Right lung (tissue), 2 donors: ENCODE measurements at regions not wholly inside any gene's neighbourhood (a gene's known extent, or its start where the extent isn't known, plus 50 kb on each side); places are given as distances from the start of the nearest gene placed in this dataset.
A peak's percentile ranks its signal among the peaks of the same experiment; 100 is the strongest.
"Not testable (repeated sequence)": the region's sequence is repeated elsewhere in the genome, so short reads cannot be mapped to it uniquely, and the experiment has no call there.

ENCODE experiments used
- DNase-seq, 2 donors: peaks; one replicate each; pipeline ENCODE4 v3.0.0-alpha.2; 2013

DNA sequence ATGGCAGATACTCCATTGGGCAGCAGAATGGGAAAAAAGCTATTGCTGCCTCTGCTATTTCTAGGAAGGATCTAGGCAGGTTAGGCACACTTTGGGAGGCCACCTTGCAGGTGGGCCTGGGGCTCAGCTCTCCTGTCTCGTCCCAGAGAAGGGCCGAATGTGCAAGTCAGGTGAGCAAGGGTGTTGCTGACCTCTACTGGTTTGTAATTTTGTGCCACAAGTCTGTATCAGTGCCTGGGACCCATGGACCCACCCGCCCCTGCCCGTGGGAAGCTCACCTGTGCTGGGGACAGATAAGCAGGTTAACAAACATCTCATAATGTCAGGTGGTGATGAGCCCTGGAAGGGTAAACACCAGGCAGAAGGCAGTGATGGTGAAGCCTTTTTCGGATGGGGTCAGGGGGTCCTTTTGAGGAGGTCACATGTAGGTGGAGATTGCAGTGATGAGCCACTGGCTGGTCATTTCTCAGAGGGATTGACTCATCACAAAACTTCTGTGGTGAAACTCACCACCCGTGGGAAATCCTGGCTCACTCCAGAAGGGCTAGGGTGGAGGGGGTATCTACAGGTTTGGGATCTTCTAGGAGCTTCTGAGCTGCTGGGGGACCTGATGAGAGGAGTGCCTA lies 161.3 kb downstream of the KLF13 start:
- no peak for DNase-seq

DNA sequence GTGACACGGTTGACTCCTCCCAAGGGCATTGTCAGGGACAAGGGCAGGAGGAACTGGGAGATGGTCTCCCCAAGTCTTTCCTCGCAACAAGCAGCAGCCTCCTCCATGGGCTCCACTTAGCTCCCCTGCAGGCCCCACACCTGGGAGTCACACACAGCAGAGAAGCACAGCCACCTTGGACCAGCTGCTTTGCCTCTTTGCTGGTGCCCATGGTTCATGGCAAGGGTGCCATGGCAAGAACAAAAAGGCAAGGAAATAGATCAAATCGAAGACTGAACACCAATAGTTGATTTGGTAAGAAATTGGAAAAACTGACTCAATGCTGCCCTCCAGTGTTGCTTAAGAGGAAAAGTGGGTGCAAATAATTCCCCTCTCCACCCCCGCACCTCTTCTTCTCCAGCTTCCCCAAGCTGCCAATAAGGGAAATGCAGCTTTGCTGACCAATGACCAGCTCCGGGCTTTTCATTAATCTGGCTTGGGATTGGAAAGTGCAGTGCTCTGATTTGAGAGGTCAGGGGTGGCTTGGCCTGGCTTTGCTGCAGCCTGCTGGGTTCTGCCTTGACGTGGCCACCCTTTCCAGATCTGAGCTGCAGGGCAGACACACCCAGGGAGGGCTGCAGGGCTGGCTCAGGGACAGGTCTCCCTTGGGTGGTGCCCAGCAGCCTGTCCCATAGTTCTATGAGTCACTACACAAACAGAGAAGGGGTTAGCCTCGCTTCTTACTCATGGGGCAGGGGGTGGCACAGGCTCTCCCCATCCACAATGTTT lies 162.0 kb downstream of the KLF13 start:
- peak; percentile 53 to 63 for DNase-seq

DNA sequence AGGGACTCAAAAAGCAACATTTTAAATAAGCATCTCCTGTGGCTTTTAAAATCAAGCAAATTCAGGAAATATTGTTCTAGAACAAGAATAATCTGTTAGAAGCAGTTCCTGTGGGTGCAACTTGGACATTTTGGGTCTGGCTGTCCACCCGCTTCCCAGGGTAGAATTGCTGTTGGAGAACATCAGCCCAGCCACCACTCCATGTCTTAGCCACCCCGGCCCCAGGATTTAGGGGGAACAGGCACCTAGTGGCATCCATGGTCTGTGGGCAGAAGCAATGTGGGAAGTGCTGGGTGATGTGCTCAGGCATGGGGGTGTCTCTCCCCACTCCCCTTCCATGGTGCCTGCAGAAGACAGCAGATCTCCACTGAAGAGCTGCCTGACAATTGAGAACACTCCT lies 162.6 kb downstream of the KLF13 start:
- no peak for DNase-seq

DNA sequence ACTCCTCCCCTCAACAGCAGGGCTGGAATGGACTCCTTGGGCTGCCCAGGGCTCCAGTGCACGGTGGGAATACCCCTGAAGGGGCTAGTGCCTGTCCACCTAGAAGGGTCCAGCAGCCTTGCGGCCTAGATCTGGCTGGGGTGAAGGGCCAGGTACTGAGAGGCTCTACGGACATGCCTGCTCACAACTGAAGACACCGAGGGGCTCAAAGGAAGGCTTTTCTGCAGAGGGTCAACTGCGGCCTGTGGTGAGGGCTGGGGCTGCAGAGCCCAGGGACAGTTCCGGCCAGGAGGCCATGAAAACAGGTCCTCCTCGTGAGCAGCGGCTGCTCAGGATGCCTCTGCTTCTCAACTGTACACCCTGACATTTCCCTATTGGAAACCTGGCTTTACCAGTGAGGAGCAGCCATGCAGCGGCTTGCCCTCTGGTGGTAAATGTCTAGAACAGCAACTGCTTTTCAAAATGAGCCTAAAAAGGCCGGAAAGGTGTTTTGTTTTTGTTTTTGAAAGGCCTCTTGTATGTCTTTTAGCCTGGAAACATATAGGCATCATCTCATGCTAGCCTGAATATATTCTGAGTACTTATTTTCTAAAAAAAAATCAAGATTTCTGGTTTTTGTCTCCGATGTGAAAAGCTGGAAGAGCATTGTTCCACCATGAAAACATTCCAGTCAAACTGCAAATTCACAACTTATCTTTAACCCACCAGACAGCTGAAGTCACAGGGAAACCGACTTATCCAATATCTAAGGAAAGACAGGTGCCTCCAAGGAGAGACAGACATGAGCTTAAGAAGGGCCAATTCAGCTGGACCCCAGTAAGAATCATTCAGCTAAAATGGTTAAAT lies 163.4 kb downstream of the KLF13 start:
- DNase-seq: no peak

DNA sequence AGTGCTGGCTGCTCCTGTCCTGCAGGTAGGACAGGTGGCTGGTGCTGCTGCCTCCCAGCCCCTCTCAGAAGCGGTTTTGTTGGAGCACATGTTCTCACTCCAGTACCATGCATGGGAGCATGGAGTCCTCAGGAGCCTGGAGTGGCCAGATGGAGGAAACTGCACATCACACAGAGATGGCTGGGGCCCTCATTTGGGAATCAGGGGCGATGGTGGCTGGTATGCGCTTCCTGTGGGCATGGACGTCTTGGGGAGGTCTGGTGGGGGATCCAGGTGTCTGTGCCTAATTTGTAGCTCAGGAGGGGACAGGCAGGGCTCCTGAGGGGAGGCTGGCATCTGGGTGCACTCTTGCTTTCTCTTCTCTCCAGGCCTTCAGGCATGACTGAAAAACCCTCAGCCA lies 168.2 kb downstream of the KLF13 start:
- no peak for DNase-seq

DNA sequence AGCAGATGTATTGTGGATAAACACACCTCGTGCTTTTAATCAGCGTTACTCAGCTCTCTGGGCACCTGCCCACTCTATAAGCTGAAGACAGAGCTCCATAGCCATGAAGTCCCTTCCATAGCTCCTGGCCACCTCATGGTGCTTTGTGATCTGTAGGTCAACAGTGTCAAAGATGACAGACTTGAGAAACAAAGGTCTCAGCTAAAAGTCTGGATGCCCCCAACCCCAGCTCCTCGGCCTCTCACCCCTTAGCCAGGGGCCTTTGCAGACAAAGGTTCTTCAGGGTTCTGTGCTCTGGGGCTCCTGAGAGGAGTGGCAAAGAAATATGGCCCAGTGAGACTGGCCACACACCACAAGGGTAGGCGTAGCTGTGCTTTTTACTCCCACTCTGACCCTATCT lies 168.6 kb downstream of the KLF13 start:
- DNase-seq: no peak

DNA sequence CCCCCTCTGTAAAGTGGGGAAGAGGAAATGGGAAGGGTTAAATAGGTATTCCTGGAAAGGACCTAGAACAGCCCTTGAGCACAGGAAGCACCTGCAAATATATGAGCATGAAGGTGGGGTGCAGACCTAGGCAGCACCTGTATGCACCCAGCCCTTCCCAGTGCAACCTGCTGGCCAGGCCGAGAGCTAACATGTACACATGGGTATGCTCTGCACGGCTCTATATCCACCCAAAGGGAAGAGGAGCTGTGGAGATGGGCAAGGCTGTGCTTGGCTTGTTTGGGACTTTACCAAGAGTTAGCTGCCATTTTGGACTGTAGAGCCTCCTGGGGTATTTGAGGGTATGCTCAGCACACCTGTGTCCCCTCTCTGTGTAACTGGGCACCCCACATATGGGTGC lies 171.2 kb downstream of the KLF13 start:
- DNase-seq: no peak

DNA sequence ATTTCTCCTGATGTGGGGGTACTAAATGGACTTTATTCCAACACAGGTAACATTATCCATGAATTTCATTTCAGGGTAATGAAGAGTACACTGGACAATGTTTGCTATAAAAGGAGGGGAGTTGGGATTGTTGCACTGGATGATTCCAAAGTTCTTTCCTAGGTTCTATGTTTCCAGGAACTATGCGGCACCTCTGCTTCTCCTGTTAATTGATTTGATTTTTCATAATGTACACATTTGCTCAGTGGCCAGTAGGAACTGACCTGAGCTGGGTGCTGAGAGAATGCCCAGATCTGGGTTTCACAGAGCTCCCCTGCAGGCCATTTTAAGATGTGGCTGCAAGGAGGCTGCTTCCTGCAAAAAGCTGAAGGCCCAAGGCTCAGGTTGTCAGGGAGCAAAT lies 171.7 kb downstream of the KLF13 start:
- DNase-seq: no peak

DNA sequence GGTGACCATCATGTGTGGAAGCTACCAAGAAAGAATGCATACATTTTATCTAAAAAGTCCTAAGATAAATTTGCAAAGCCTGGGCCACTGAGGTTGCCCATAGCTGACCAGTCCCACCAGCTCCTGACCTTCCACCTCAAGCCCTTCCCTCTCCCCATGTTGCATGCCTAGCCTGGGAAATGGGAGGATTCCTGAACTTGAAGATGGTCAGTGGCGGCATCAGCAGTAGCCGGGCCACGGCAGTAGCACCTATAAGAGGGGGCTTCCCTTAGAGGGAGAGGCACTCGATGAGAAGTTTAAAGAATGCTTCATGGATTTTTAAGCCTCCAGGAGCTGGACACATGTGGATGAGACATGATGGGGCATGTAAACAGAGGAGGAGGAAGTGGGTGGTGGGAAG lies 172.1 kb downstream of the KLF13 start:
- no peak for DNase-seq

DNA sequence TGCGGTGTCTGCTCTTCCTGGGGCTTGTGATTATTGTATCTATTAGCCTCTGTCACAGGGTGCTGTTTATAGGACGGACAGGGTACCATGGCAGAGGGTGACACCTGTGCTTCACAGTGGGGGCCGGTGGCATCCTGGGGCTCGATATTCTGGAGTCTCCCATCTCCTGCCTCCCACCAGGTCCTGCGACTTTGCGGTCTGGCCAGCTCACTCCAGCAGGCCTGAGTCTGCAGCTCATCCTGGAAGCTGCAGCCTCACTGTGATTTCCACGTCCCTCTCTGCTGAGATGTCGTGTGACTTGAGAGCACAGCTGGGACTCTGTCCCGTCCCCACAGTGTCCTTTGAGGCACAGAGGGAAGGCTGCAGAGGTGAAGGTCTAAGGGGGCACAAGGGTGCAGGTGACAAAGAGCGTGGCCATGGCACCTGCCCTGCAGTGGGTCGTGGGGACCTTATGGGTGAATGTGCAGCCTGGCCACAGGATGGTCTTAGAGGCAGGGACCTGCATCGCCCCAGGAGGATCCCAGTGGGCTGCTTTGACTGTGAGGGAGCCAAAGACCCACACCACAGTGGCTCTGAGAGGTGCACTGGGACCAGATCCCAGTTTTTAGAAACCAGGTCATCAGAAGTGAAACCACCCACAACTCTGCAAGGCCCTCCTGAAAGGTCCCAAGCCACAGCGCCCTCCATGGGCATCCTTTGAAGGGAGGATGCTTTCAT lies 172.8 kb downstream of the KLF13 start:
- no peak for DNase-seq

DNA sequence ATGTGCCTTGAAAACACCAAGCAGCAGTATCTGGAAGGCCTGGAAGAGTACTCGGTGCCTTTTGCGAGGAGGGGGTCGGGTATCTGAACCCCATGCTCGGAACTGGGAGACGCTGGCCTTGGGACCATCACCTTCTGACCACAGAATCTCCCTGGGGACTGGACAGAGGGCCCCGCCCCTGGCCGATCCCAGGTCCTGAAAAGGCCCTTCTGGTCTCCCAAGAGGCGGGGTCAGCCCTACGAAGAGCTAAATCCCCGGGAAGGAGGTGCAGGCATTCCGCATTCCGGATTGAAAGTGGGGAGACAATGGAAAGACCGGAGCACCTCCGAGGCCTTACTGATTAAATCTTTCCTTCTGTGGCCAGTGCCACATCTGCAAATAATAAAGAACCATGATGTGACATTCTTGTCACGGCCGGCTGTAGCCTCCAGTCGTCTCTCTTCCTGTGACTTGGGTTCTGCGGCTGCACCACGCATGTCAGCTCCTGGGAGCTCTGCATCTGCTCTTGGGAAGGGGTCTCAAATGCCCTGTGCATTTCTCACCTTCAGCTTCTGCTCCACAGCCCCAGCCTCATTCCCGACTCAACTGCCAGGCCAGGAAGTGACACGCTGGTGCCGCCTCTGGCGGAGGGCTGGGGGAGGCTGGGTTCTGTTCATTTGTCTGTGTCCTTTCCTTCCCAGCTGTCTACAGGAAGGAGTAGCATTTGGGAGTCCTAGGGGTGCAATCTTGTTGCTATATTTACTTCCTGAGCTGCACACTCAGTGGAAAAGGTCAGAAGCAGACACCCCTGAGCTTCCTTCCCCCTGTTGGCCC lies 173.5 kb downstream of the KLF13 start:
- no peak for DNase-seq

DNA sequence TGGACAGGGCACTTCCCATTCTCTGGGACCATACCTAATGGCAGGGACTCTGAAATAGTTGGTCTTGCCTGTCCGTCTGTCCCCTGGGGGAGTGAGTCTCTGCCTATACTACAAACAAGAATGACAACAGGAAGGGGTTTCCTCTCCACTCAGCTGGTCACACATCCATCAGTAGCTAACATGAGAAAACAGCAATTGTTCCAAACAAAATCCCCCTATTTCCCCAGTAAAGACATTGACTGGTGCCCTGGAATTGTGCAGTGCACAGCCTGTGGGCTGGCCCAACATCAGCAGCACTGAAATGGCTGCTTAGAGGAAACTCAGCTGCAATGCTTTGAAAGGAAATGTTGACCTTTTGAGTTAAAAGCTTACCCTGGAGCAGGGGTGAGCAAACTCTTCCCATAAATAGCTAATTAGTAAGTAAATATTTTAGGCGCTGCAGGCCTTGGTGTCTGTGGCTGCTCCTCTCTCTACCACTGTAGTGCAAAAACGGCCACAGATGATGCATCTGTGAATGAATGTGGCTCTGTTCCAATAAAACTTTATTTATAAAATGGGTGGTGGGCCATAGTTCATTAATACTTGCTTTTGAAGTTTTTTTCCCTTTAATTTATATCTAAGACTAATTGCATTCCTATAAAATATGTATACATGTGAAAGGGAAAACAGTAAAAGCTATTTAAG lies 174.3 kb downstream of the KLF13 start:
- DNase-seq: no peak

DNA sequence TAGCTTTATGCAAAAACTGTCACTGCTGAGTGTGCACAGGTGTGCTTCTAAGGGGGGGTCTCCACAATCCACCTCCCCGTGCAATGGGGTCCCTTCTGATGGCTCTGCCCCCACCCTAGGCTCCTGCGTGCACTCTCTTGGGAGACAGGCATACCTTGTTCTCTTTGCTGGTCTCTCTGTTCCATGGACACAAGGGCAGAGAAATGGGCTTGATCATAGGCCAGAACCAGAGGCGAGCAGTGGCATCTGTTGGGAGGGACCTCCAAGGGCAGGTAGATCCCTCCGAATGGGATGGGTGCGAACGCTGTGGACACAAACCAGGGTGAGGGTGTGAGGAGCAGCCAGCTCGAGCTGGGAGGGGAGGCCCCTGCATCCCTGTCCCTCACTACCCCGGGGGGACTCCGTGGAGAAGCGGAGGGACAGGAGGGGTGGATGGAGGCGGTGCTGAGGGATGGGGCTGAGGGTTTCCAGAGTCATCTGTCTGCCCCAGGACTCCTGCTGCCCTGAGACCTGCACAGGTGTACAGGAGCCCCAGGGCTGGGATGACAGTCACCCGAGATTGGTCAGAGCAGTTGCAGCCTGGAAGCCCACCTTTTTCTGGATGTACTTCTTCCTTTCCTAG lies 175.0 kb downstream of the KLF13 start:
- no peak for DNase-seq

DNA sequence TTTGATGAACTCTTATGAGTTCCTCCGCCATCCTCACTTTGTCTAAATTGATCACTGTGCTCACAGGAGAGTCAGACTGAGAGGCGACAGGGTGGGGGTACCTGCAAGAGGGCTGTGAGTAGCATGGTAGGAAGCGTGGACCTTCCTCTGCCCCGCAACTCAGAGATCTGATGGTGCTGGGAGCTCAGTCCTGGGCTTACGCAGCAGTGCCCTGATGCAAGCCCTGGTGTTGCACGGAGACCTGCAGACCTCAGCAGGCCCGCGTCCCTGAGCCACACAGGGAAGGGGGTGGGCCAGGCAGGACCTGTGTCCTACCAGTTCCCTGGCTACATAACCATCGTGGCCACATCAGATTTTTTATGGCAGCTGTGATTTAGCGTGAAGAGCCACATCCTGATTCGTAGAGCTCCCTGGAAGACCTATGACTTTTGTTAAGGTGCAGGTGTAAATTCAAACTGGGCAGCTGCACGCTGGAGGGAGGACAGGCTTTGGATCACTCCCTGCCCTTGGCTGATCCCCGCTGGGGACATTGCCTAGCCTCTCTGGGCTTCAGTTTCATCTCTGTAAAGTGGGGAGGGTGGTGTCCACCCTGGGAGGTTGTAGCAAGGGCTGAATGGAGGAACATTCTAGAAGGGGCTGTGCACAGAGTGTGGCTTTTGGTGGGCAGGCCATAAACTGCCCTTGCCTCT lies 176.1 kb downstream of the KLF13 start:
- no peak for DNase-seq

DNA sequence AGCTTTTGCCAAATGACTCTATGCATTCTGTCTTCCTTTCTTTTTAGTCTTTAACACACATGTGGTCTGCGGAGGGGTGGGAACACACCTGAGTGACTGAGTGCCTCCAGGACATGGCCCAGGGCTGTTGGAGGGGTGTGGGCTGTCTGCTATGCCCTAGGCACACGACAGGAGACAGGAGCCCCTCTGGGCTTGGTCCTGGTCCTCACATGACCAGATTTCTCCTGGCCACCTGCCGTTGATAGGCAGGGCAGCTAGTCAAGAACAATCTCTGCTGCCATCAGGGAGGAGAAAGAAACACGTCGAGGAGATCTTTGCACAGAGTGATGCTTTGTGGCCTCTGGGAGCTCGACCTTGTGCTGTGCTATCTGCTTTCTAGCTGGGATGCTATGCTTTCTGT lies 176.6 kb downstream of the KLF13 start:
- no peak for DNase-seq

DNA sequence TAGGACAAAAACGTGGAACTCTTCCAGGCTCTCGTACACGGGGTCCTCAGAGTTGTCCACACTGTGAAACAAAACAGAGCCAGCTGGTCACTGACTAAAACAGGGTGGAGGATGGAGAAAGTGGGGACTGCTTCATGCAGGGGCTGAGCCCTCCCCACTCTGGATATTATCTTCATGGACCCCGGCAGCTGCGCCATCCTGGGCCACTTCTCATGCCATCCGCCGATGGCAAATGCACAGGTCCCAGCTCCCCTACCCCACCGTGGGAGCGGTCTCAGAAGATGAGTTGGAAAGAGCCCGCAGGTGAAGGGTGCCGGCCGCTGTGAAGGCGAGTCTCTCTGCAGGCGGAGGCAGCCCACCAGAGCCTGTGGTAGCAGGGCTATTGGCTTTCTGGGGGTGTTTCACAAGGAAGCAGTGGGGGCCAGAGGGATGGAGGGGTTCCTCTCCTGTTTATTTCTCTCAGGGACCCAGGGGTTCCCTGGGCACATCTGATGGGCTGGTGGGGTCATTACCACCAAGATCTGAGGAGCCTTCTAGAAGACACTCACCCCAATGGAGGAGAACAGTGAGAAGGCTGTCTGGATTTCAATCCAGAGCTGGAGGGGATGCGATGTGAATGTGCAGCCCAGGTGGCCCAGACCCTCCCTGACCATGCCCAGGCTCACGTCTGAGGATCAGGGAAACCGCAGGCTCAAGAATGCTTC lies 177.3 kb downstream of the KLF13 start:
- DNase-seq: no peak

DNA sequence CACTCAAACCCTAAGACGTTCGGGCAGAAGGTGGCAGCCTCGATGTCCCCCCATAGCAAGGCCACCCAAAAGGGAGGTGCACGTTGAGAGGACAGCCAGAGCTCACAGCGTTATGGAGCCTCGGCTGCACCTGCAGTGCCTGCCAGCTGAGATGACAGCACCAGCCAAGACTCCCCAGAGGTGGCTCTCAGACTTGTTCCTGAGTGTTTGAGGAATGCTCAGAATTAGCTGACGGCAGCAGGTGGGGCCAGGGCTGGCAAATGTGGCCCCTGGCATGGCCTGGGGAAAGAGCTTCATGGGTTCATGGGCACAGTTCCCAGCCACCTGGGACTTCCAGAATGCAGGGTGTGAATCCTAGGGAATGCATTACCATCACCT lies 177.8 kb downstream of the KLF13 start:
- DNase-seq: no peak

DNA sequence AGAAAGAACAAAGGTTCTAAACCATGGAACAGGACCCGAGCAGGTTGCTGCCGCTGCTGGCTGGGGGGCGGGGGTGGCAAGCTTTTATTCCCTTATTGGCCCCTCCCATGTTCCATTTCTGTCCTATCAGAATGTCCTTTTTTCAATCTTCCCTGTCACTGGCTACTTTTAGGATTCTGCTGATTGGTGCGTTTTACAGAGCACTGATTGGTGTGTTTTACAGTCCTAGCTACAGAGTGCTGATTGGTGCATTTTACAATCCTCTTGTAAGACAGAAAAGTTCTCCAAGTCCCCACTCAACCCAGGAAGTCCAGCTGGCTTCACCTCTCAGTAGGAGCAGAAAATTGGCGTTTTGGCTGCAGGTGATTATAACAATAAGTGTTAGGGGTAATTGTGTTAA lies 180.9 kb downstream of the KLF13 start:
- DNase-seq: not testable (repeated sequence)

DNA sequence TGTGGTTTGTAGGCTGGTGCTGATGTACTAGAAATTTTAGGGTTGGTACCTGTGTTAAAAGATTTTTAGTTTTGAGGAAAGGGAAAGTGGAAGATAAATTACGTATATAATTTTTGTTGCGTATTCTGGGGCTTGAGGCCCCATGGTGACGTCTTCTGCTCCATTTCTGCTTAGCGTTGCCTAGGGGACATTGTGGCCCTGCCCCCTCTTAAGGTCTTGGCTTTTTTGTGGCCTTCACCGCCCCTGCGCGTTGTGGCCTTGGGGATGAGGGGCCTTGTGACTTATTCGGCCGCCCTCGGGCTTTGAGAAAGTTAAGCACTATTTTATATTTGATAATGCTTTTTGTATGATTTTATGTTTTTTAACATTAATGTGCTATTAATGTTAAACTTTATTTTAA lies 182.0 kb downstream of the KLF13 start:
- no peak for DNase-seq
